Ishikawa (cell line): ENCODE measurements at regions not wholly inside any gene's neighbourhood (a gene's known extent, or its start where the extent isn't known, plus 50 kb on each side); places are given as distances from the start of the nearest gene placed in this dataset.

Experiments used
- CEBPB ChIP-seq: IDR thresholded peaks from 2 replicates; pipeline ENCODE4 v1.6.1; 2012
- CREB1 ChIP-seq: IDR thresholded peaks from 2 replicates; pipeline ENCODE4 v1.6.1; 2012; ENCODE audit warnings: low read depth
- EGR1 ChIP-seq: IDR thresholded peaks from 2 replicates; pipeline ENCODE4 v1.6.1; 2012
- EP300 ChIP-seq: IDR thresholded peaks from 2 replicates; pipeline ENCODE4 v1.6.1; 2012; ENCODE audit warnings: borderline replicate concordance
- FOXM1 ChIP-seq: IDR thresholded peaks from 2 replicates; pipeline ENCODE4 v1.6.1; 2012; ENCODE audit warnings: low read depth, borderline replicate concordance
- MAX ChIP-seq: IDR thresholded peaks from 2 replicates; pipeline ENCODE4 v1.6.1; 2012
- NFIC ChIP-seq: IDR thresholded peaks from 2 replicates; pipeline ENCODE4 v1.6.1; 2012
- RAD21 ChIP-seq: IDR thresholded peaks from 2 replicates; pipeline ENCODE4 v1.6.1; 2012; ENCODE audit warnings: low read depth
- REST ChIP-seq: IDR thresholded peaks from 2 replicates; pipeline ENCODE4 v1.6.1; 2012; ENCODE audit warnings: low read depth, mild to moderate bottlenecking
- TAF1 ChIP-seq: IDR thresholded peaks from 2 replicates; pipeline ENCODE4 v1.6.1; 2012; ENCODE audit warnings: low read depth, mild to moderate bottlenecking
- TCF12 ChIP-seq: IDR thresholded peaks from 2 replicates; pipeline ENCODE4 v1.6.1; 2012; ENCODE audit warnings: low read depth
- TEAD4 ChIP-seq: IDR thresholded peaks from 2 replicates; pipeline ENCODE4 v1.6.1; 2012
- USF1 ChIP-seq: IDR thresholded peaks from 2 replicates; pipeline ENCODE4 v1.6.1; 2012
- YY1 ChIP-seq: IDR thresholded peaks from 2 replicates; pipeline ENCODE4 v1.6.1; 2012; ENCODE audit warnings: low read depth
- ZBTB7A ChIP-seq: IDR thresholded peaks from 2 replicates; pipeline ENCODE4 v1.6.1; 2012; ENCODE audit warnings: low read depth

- no peak for TF ChIP-seq USF1
Observed at GRCh38 chr10:25694971-25695370, 239.1 kb upstream of the MYO3A start.

- no peak for TF ChIP-seq YY1
- TF ChIP-seq ZBTB7A = no peak
- TF ChIP-seq CEBPB = no peak
- no peak for TF ChIP-seq TAF1
- no peak for TF ChIP-seq USF1
- TF ChIP-seq FOXM1 = no peak
- no peak for TF ChIP-seq REST
- TF ChIP-seq TCF12 = no peak
- no peak for TF ChIP-seq RAD21
- no peak for TF ChIP-seq EGR1
- no peak for TF ChIP-seq TEAD4
- TF ChIP-seq NFIC = no peak
- no peak for TF ChIP-seq MAX
- TF ChIP-seq EP300 = no peak
- TF ChIP-seq CREB1 = no peak
Observed at GRCh38 chr10:25695586-25695985, 238.4 kb upstream of the MYO3A start.

- TF ChIP-seq TAF1 = no peak
- no peak for TF ChIP-seq FOXM1
- TF ChIP-seq YY1 = no peak
- TF ChIP-seq MAX = no peak
- TF ChIP-seq CEBPB = no peak
- TF ChIP-seq USF1 = no peak
- no peak for TF ChIP-seq RAD21
- no peak for TF ChIP-seq EP300
- no peak for TF ChIP-seq TEAD4
- TF ChIP-seq NFIC = no peak
Observed at GRCh38 chr10:25696013-25696708, 237.9 kb upstream of the MYO3A start.

- TF ChIP-seq ZBTB7A = no peak
- no peak for TF ChIP-seq FOXM1
- TF ChIP-seq YY1 = no peak
- TF ChIP-seq TEAD4 = no peak
- TF ChIP-seq CREB1 = no peak
- no peak for TF ChIP-seq TCF12
- TF ChIP-seq EP300 = no peak
- no peak for TF ChIP-seq TAF1
- no peak for TF ChIP-seq EGR1
- no peak for TF ChIP-seq USF1
- no peak for TF ChIP-seq CEBPB
- no peak for TF ChIP-seq NFIC
- TF ChIP-seq RAD21 = no peak
- no peak for TF ChIP-seq MAX
- TF ChIP-seq REST = no peak
Observed at GRCh38 chr10:25697412-25697811, 236.6 kb upstream of the MYO3A start.

GRCh38 chr10:25698638-25699037 is 235.4 kb upstream of the MYO3A start:
- TF ChIP-seq MAX = no peak
- TF ChIP-seq EP300 = no peak
- no peak for TF ChIP-seq EGR1
- no peak for TF ChIP-seq USF1
- no peak for TF ChIP-seq NFIC
- no peak for TF ChIP-seq REST
- TF ChIP-seq TAF1 = no peak
- TF ChIP-seq YY1 = no peak
- TF ChIP-seq RAD21 = no peak
- no peak for TF ChIP-seq CEBPB
- TF ChIP-seq FOXM1 = no peak
- TF ChIP-seq TCF12 = no peak
- no peak for TF ChIP-seq ZBTB7A
- TF ChIP-seq CREB1 = no peak
- no peak for TF ChIP-seq TEAD4
